Progenitor cell of endocrine pancreas (in vitro differentiated cells): ENCODE measurements at regions not wholly inside any gene's neighbourhood (a gene's known extent, or its start where the extent isn't known, plus 50 kb on each side); places are given as distances from the start of the nearest gene placed in this dataset.
"Not testable (repeated sequence)": the region's sequence is repeated elsewhere in the genome, so short reads cannot be mapped to it uniquely, and the experiment has no call there.

Experiments used
- DNase-seq: peaks from one replicate; pipeline ENCODE4 v3.0.0; 2021; ENCODE audit warnings: low spot score; ENCODE audit not compliant: unreplicated experiment
- H3K27ac Mint-ChIP-seq: 2 replicates; pipeline ENCODE4 v1.8.0; 2021; ENCODE audit warnings: mild to moderate bottlenecking, moderate library complexity, mixed read lengths
- H3K27me3 Mint-ChIP-seq: 2 replicates; pipeline ENCODE4 v1.8.0; 2021; ENCODE audit warnings: mixed read lengths
- H3K36me3 Mint-ChIP-seq: 2 replicates; pipeline ENCODE4 v1.8.0; 2022; ENCODE audit warnings: mixed read lengths; ENCODE audit not compliant: insufficient read depth
- H3K4me1 Mint-ChIP-seq: 2 replicates; pipeline ENCODE4 v1.8.0; 2021; ENCODE audit warnings: low read depth, mixed read lengths
- H3K4me3 Mint-ChIP-seq: 2 replicates; pipeline ENCODE4 v1.8.0; 2021; ENCODE audit warnings: low read depth, mild to moderate bottlenecking, moderate library complexity, mixed read lengths
- H3K9me3 Mint-ChIP-seq: 2 replicates; pipeline ENCODE4 v1.8.0; 2021; ENCODE audit warnings: low read depth, mixed read lengths
- TF ChIP-seq, protein P1 (sequence below): fragments of 200-600 bp; sonication (generic); IDR thresholded peaks from one replicate; pipeline ENCODE4 v1.5.0; 2021; ENCODE audit warnings: antibody characterized with exemption, mild to moderate bottlenecking; ENCODE audit not compliant: unreplicated experiment

DNA sequence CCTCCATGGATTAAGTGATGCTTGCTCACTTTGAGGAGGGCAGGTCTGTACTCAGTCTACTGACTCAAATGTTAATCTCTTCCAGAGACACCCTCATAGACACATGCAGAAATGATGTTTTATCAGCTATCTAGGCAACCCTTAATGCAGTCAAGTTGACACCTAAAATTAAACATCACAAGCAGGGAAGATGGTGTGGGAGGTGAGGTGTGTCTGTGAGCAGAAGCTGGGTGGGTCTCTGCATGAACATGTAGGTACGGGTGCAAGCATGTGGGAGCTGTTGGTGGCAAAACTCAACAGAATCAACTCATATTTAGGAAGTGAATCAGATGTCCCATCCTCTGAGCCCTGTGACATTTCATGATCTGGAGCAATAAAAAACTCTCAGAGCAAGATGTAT, 249.2 kb upstream of the SGCG start:
- no peak overlapping the region for H3K4me3 Mint-ChIP-seq
- peaks cover 1% of the 10 kb centered on the region for H3K36me3 Mint-ChIP-seq
- H3K4me1 Mint-ChIP-seq = peaks cover 1% of the 10 kb centered on the region

GRCh38 chr13:22932632-22933412, 248.0 kb upstream of the SGCG start:
- H3K27me3 Mint-ChIP-seq, H3K9me3 Mint-ChIP-seq, H3K27ac Mint-ChIP-seq, H3K4me3 Mint-ChIP-seq, DNase-seq, H3K36me3 Mint-ChIP-seq, H3K4me1 Mint-ChIP-seq: not testable (repeated sequence)

More for the DNA sequence above, 249.2 kb upstream of the SGCG start:
- Mint-ChIP-seq H3K27ac (no peak overlapping the region), H3K27me3 (peaks cover 17% of the 10 kb centered on the region), H3K9me3 (no peaks in the 10 kb centered on the region)
- no peak for DNase-seq
- TF ChIP-seq, protein P1, sequence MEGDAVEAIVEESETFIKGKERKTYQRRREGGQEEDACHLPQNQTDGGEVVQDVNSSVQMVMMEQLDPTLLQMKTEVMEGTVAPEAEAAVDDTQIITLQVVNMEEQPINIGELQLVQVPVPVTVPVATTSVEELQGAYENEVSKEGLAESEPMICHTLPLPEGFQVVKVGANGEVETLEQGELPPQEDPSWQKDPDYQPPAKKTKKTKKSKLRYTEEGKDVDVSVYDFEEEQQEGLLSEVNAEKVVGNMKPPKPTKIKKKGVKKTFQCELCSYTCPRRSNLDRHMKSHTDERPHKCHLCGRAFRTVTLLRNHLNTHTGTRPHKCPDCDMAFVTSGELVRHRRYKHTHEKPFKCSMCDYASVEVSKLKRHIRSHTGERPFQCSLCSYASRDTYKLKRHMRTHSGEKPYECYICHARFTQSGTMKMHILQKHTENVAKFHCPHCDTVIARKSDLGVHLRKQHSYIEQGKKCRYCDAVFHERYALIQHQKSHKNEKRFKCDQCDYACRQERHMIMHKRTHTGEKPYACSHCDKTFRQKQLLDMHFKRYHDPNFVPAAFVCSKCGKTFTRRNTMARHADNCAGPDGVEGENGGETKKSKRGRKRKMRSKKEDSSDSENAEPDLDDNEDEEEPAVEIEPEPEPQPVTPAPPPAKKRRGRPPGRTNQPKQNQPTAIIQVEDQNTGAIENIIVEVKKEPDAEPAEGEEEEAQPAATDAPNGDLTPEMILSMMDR = no peak

DNA sequence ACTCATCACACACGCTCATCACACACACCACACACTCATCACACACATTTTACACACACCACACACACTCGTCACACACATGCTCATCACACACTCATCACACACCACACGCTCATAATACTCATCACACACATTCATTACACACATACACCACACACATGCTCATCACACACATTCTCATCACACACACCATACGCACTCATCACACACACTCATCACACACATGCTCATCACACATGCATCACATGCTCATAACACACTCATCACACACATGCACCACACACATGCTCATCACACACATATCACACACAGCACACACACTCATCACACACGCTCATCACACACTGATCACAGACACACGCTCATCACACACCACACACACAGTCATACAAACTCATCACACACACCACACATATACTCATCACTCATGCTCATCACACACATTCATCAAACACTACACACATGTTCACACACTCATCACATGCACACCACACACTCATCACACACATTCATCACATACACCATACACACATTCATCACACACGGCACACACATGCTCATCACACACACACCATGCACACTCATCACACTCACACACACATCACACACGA, 247.1 kb upstream of the SGCG start:
- Mint-ChIP-seq H3K9me3 (no peaks in the 10 kb centered on the region), H3K27ac (no peak overlapping the region), H3K36me3 (peaks cover 1% of the 10 kb centered on the region), H3K4me3 (no peak overlapping the region), H3K4me1 (no peaks in the 10 kb centered on the region), H3K27me3 (peaks cover 4% of the 10 kb centered on the region)
- DNase-seq = no peak
- TF ChIP-seq, protein P1 = no peak

DNA sequence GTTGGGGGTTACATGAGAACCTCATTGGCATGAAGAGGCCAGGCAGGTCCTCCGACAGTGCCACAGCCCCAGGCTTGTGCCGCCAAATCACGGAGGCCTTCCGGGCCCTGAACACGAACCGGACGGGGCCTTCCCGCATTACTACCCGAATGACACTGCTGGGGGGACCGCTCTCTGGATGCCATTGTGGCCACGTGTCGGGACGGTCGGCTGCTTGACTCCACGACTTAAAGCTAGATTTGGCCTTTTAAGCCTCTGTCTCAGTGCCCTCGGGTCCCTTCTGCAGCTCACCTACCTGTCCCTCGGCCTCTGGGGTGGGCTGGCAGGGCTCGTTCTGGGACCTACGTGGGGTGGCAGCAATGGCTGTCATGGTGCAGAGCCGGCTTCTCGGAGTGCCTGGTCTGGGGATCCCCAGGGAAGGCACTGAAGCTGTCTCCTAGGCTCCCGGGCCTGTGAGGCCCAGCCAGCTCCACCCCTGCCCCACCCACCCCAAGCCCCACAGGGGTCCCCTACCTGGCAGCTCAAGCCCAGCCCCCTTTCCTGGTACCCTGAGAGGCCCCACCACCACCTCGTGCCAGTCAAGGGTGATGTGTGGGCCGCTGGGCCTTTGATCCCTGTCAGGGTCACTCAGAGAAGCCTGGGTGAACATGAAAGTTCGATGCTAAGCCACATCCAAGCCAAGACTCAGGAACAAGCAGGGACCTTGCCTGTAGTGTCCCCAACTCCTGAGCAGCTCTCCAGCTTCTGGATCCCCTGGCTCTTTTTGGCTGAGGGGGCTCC, 245.8 kb upstream of the SGCG start:
- TF ChIP-seq, protein P1 = no peak
- Mint-ChIP-seq H3K4me3 (no peak overlapping the region), H3K27ac (no peak overlapping the region), H3K27me3 (peaks cover 3% of the 10 kb centered on the region), H3K36me3 (peaks cover 1% of the 10 kb centered on the region), H3K4me1 (no peaks in the 10 kb centered on the region), H3K9me3 (no peaks in the 10 kb centered on the region)
- DNase-seq = no peak

DNA sequence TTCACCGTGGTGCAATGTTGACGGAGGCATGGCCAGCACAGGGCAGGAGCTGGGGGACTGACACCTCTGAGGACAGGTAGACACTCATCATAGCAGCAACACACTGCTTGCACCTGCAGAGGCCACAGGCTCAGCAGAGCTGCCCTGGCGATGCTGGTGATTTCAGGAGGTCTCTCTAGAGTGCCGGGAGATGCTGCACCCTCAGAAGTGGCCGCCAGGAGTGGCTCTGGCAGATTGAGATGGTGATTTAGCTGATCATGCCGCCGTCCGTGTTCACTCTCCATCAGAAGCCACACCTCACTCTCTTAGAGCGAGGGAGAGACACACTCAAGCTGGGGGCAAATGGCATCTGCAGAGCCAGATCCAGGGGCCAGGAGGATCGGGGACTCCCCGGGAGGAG, 244.6 kb upstream of the SGCG start:
- Mint-ChIP-seq H3K27me3 (no peaks in the 10 kb centered on the region), H3K4me3 (no peak overlapping the region), H3K4me1 (no peaks in the 10 kb centered on the region), H3K27ac (no peak overlapping the region), H3K36me3 (peaks cover 1% of the 10 kb centered on the region), H3K9me3 (no peaks in the 10 kb centered on the region)
- no peak for DNase-seq
- TF ChIP-seq, protein P1 = no peak
